ENCODE measurements at regions not wholly inside any gene's neighbourhood (a gene's known extent, or its start where the extent isn't known, plus 50 kb on each side); places are given as distances from the start of the nearest gene placed in this dataset.

- Mint-ChIP-seq H3K27me3 (ENCODE audit: low read depth) (peaks cover 2% of the 10 kb centered on the region), H3K9me3 (peaks cover 17% of the 10 kb centered on the region), H3K27ac (no peak overlapping the region), H3K4me1 (no peaks in the 10 kb centered on the region), H3K4me3 (no peak overlapping the region), H3K36me3 (no peaks in the 10 kb centered on the region)
- no peak for TF ChIP-seq CTCF (IDR thresholded peaks at IDR 0.05; ENCODE audit: unreplicated experiment)
- no peak for DNase-seq (ENCODE audit: low spot score in 2 of 2, unreplicated experiment in 2 of 2)
These were observed 478.2 kb upstream of the CDH11 start for GRCh38 chr16:65600046-65600445.

DNA sequence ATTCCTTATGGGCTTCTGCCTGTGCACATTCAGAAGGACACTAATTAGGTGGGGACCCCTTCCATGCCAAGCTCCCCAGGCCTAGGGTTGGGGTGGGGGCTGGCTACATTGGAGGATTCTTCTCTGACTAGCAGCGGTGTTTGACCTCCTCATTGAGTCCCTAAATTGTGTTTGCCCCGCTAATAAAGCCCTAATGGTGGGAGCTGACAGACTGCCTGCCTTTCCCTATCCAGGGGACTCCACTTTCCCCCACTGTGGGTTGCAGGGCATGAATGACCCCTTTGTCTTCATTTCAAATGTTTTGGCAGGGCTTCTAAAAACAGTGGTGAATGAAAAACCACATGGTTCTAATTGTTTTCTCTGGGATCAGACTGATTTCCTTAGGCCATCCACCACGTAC is 476.8 kb upstream of the CDH11 start:
- H3K4me1 Mint-ChIP-seq = no peaks in the 10 kb centered on the region
- peaks cover 2% of the 10 kb centered on the region for H3K27me3 Mint-ChIP-seq (ENCODE audit: low read depth)
- TF ChIP-seq CTCF (IDR thresholded peaks at IDR 0.05; ENCODE audit: unreplicated experiment) = no peak
- no peak for DNase-seq (ENCODE audit: low spot score in 2 of 2, unreplicated experiment in 2 of 2)
- peaks cover 17% of the 10 kb centered on the region for H3K9me3 Mint-ChIP-seq
- H3K4me3 Mint-ChIP-seq = no peak overlapping the region
- H3K27ac Mint-ChIP-seq = no peak overlapping the region
- H3K36me3 Mint-ChIP-seq = no peaks in the 10 kb centered on the region

DNA sequence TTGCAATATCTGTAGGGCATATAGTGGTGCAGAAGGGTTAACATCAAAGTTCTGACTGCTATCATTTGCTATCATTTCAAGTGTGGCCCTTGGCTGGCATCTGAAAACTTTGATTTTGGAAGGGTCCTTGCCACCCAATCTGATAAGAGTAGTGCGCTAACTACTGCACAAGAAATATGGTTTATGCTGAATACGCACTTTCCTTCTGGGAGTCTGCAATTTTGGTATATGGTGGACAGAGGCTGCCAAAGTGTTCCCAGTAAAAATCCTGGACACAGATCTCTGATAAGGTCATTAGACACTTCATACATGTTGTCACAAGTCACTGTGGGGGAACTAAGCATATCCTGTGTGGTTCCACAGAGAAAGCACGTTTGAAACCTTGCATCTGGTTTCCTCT is 461.6 kb upstream of the CDH11 start:
- H3K36me3 Mint-ChIP-seq = no peaks in the 10 kb centered on the region

DNA sequence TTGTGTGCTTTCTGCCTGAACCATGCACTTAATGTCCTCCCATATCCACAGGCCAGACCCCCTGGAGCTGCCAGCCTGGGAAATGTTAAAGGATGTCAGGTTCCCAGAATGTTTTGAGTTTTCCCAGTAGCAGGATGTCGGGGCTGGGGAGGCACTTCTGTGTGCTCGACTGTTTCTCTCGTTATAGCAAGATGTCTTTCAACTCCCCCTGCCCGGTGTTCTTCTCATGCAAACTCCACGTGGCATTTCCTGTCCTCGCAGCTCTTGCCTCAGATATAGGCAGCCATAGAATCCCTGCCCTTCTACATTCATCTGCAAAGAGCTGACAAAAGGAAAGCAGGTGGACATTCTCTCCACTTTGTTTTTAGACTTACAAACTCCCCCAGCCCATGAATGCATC is 457.2 kb upstream of the CDH11 start:
- Mint-ChIP-seq H3K9me3 (no peaks in the 10 kb centered on the region), H3K4me3 (no peak overlapping the region), H3K4me1 (peaks cover 5% of the 10 kb centered on the region), H3K27me3 (ENCODE audit: low read depth) (peaks cover 2% of the 10 kb centered on the region), H3K27ac (no peak overlapping the region), H3K36me3 (no peaks in the 10 kb centered on the region)
- no peak for DNase-seq (ENCODE audit: low spot score in 2 of 2, unreplicated experiment in 2 of 2)
- no peak for TF ChIP-seq CTCF (IDR thresholded peaks at IDR 0.05; ENCODE audit: unreplicated experiment)

More for the DNA sequence above, 461.6 kb upstream of the CDH11 start:
- no peaks in the 10 kb centered on the region for H3K9me3 Mint-ChIP-seq
- no peak for TF ChIP-seq CTCF (IDR thresholded peaks at IDR 0.05; ENCODE audit: unreplicated experiment)
- no peak overlapping the region for H3K4me3 Mint-ChIP-seq
- DNase-seq (ENCODE audit: low spot score in 2 of 2, unreplicated experiment in 2 of 2) = no peak
- H3K27me3 Mint-ChIP-seq (ENCODE audit: low read depth) = peaks cover 2% of the 10 kb centered on the region
- H3K4me1 Mint-ChIP-seq = peaks cover 5% of the 10 kb centered on the region
- no peak overlapping the region for H3K27ac Mint-ChIP-seq

DNA sequence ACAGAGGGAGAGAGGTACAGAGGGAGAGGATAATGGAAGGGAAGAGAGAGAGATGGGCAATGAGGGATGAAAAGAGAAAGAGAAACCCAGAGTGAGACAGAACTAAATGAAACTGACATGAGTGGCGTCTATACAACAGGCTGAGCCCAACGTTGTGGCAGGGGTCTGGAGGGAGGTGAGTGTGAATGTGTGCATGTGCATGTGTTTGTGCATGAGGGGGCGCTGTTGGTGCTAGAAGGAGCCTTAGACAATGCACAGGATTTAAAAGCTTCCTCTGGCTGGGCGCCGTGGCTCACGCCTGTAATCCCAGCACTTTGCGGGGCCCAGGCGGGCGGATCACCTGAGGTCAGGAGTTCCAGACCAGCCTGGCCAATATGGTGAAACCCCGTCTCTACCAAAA is 454.8 kb upstream of the CDH11 start:
- DNase-seq (ENCODE audit: low spot score in 2 of 2, unreplicated experiment in 2 of 2) = no peak
- no peak for TF ChIP-seq CTCF (IDR thresholded peaks at IDR 0.05; ENCODE audit: unreplicated experiment)
- Mint-ChIP-seq H3K4me1 (peaks cover 5% of the 10 kb centered on the region), H3K27me3 (ENCODE audit: low read depth) (peaks cover 2% of the 10 kb centered on the region), H3K9me3 (no peaks in the 10 kb centered on the region), H3K4me3 (no peak overlapping the region), H3K27ac (no peak overlapping the region), H3K36me3 (no peaks in the 10 kb centered on the region)

DNA sequence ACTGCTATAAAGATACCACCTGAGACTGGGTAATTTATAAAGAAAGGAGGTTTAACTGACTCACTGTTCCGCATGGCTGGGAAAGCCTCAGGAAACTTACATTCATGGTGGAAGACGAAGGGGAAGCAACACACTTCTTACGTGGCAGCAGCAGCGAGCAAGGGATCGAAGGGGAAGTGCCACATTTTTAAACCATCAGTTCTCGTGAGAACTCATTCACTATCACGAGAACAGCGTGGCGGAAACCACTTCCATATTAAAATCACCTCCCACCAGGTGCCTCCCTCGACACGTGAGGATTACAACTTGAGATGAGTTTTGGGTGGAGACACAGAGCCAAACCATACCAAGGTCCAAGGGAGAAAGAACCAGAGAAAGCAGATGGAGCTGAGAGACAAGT is 454.3 kb upstream of the CDH11 start:
- Mint-ChIP-seq H3K4me1 (peaks cover 5% of the 10 kb centered on the region), H3K4me3 (no peak overlapping the region), H3K27ac (no peak overlapping the region), H3K36me3 (no peaks in the 10 kb centered on the region), H3K9me3 (peaks cover under 1% of the 10 kb centered on the region), H3K27me3 (ENCODE audit: low read depth) (peaks cover 2% of the 10 kb centered on the region)
- TF ChIP-seq CTCF (IDR thresholded peaks at IDR 0.05; ENCODE audit: unreplicated experiment) = no peak
- no peak for DNase-seq (ENCODE audit: low spot score in 2 of 2, unreplicated experiment in 2 of 2)

Data from mesothelial cell of epicardium (in vitro differentiated cells).